A673 (cell line): ENCODE measurements at regions not wholly inside any gene's neighbourhood (a gene's known extent, or its start where the extent isn't known, plus 50 kb on each side); places are given as distances from the start of the nearest gene placed in this dataset.

ENCODE experiments used
- BruUV-seq: library from RNA; stranded (reverse); fragments of 400-500 nt; replicated peaks from 2 replicates; lab custom pipeline; 2021; lab: Mats Ljungman, UMichigan
- CTCF ChIA-PET: fragments of 300-600 bp; sonication (Branson Sonifier 250); formaldehyde crosslinking; loops from one replicate; lab custom pipeline; 2022; ENCODE audit warnings: antibody characterized with exemption; lab: Charles Lee
- POLR2A ChIA-PET: fragments of 300-600 bp; sonication (Branson Sonifier 250); formaldehyde crosslinking; loops from one replicate; lab custom pipeline; 2022; ENCODE audit warnings: antibody characterized with exemption; ENCODE audit not compliant: low non-redundant PET; lab: Charles Lee
- DNase-seq: peaks from one replicate; pipeline ENCODE4 v3.0.0-alpha.2; 2015; ENCODE audit warnings: low spot score
- H3K27ac ChIP-seq: fragments of 200-600 bp; sonication (generic); 2 replicates; pipeline ENCODE4 v1.5.1; 2016; ENCODE audit warnings: mixed run types, low read depth, mild to moderate bottlenecking, mixed read lengths, antibody characterized with exemption, low read length; ENCODE audit not compliant: poor library complexity, severe bottlenecking
- H3K27me3 ChIP-seq: fragments of 200-600 bp; sonication (generic); replicated peaks from 2 replicates; pipeline ENCODE4 v1.6.1; 2017; ENCODE audit warnings: mixed run types, low read depth, mild to moderate bottlenecking, mixed read lengths, antibody characterized with exemption, low read length; ENCODE audit not compliant: insufficient read depth, poor library complexity
- H3K36me3 ChIP-seq: fragments of 200-600 bp; sonication (generic); 2 replicates; pipeline ENCODE4 v1.6.1; 2016; ENCODE audit warnings: mixed run types, mild to moderate bottlenecking, mixed read lengths, antibody characterized with exemption, low read length; ENCODE audit not compliant: insufficient read depth, poor library complexity, severe bottlenecking
- H3K4me1 ChIP-seq: fragments of 200-600 bp; sonication (generic); 2 replicates; pipeline ENCODE4 v1.6.1; 2017; ENCODE audit warnings: mixed run types, mild to moderate bottlenecking, mixed read lengths, antibody characterized with exemption, low read length; ENCODE audit not compliant: insufficient read depth, poor library complexity, severe bottlenecking
- H3K4me3 ChIP-seq: fragments of 200-600 bp; sonication (generic); 2 replicates; pipeline ENCODE4 v1.5.1; 2016; ENCODE audit warnings: low read depth, mixed run types, mild to moderate bottlenecking, mixed read lengths, low read length; ENCODE audit not compliant: poor library complexity, severe bottlenecking
- H3K9me3 ChIP-seq: fragments of 200-600 bp; sonication (generic); 2 replicates; pipeline ENCODE4 v1.6.1; 2016; ENCODE audit warnings: mixed run types, low read depth, mild to moderate bottlenecking, mixed read lengths, antibody characterized with exemption, low read length; ENCODE audit not compliant: poor library complexity, severe bottlenecking
- EZH2 ChIP-seq: fragments of 200-600 bp; sonication (generic); IDR thresholded peaks from 2 replicates; pipeline ENCODE4 v1.6.1; 2017; ENCODE audit warnings: borderline replicate concordance, low read depth, mild to moderate bottlenecking, mixed read lengths, antibody characterized with exemption, low read length; ENCODE audit not compliant: poor library complexity, severe bottlenecking
- intact Hi-C: fragments of 100-400 bp; cut with micrococcal nuclease; formaldehyde crosslinking; loops from one replicate; pipeline ENCODE4 v1.10.0; 2022; ENCODE audit not compliant: unreplicated experiment
- TF ChIP-seq, protein P1 (sequence below): fragments of 300-800, 200-600 bp; sonication (generic); conservative IDR thresholded peaks from 2 replicates; pipeline ENCODE4 v1.5.1; 2017; ENCODE audit warnings: low read depth, mild to moderate bottlenecking, antibody characterized with exemption, low read length, moderate library complexity, mixed read lengths

DNA sequence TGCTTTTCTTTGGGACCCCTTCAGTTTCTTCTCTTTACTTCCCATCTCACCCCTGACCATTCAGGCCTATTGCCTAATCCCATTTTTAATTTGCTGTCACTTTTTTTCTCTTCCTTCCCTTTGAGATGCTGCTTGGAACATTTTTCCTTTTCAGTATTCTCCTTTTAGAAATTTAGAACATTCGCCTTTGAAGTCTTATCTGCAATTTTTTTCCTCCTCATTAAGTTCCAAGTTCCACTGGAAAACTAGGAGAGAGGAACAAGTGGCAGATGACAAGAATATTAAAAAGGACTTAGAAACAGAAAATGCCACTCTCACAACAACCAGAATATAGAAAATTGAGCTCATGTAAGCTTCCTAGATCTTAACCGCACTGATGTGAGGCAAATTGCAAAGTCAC lies 126.6 kb downstream of the PSMG1 start:
- TF ChIP-seq EZH2: no peak
- TF ChIP-seq, protein P1, sequence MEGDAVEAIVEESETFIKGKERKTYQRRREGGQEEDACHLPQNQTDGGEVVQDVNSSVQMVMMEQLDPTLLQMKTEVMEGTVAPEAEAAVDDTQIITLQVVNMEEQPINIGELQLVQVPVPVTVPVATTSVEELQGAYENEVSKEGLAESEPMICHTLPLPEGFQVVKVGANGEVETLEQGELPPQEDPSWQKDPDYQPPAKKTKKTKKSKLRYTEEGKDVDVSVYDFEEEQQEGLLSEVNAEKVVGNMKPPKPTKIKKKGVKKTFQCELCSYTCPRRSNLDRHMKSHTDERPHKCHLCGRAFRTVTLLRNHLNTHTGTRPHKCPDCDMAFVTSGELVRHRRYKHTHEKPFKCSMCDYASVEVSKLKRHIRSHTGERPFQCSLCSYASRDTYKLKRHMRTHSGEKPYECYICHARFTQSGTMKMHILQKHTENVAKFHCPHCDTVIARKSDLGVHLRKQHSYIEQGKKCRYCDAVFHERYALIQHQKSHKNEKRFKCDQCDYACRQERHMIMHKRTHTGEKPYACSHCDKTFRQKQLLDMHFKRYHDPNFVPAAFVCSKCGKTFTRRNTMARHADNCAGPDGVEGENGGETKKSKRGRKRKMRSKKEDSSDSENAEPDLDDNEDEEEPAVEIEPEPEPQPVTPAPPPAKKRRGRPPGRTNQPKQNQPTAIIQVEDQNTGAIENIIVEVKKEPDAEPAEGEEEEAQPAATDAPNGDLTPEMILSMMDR: no peak
- DNase-seq: no peak
- Histone ChIP-seq H3K4me1 (no peaks in the 10 kb centered on the region), H3K36me3 (no peaks in the 10 kb centered on the region), H3K4me3 (no peak overlapping the region), H3K9me3 (no peaks in the 10 kb centered on the region), H3K27ac (no peak overlapping the region), H3K27me3 (peaks cover 3% of the 10 kb centered on the region)
- BruUV-seq: no TSS peak
- intact Hi-C loops: no loop called here
- CTCF ChIA-PET: no interaction called here
- POLR2A ChIA-PET: no interaction called here

DNA sequence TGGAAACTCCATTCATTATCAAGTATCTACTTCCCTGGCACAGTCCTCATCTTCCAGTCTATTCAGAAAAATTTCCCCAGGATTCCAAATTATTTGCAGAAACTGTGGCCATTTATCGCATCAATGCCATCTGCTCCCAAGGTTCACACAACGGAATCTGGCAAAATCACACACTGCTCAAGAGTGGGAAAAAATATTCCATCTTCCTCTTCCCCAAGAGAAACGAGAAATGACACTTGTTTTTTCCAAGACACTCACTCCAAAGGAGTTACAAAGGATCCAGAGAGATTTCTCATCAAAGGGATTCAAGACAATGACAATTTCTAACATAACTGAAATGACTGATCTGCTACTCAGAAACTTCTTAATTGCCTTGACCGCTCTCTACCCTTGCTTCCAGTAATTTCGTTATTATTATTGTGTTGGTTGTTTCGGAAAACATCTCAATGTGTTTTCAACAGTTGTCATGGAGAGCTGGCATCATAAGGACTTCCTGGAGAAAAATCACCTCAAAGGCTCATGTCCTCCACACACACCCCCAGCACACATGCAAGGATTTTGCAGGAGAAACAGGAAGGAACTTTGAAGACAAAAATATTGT lies 128.0 kb downstream of the PSMG1 start:
- TF ChIP-seq, protein P1: no peak
- TF ChIP-seq EZH2: no peak
- peaks cover 3% of the 10 kb centered on the region for H3K27me3 ChIP-seq
- POLR2A ChIA-PET: no interaction called here
- no TSS peak for BruUV-seq
- H3K36me3 ChIP-seq: no peaks in the 10 kb centered on the region
- intact Hi-C loops: no loop called here
- no peaks in the 10 kb centered on the region for H3K9me3 ChIP-seq
- DNase-seq: no peak
- H3K27ac ChIP-seq: no peak overlapping the region
- CTCF ChIA-PET: no interaction called here
- no peak overlapping the region for H3K4me3 ChIP-seq
- no peaks in the 10 kb centered on the region for H3K4me1 ChIP-seq

DNA sequence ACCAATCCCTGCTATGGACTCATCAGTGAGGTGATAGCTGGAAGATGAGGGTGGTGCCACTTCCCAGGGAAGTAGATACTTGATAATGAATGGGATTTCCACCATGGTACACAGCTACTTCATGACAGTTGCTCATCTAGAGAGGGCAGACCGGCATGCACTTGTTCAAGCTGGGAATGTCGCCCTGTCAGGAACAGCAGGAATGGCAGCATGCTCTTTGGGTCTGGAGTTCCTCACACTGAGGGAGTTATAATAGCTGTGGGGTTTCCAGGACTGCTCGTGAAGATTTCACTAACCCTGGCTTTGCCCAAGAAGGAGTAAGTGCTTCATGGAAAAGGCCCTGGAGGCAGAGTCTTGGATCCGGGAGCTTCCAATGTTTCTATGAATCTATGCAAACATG lies 129.2 kb downstream of the PSMG1 start:
- no peak for DNase-seq
- CTCF ChIA-PET: no interaction called here
- POLR2A ChIA-PET: no interaction called here
- TF ChIP-seq, protein P1: no peak
- no peak for TF ChIP-seq EZH2
- H3K9me3 ChIP-seq: no peaks in the 10 kb centered on the region
- H3K4me3 ChIP-seq: no peak overlapping the region
- no peak overlapping the region for H3K27ac ChIP-seq
- peaks cover 3% of the 10 kb centered on the region for H3K27me3 ChIP-seq
- H3K4me1 ChIP-seq: no peaks in the 10 kb centered on the region
- no peaks in the 10 kb centered on the region for H3K36me3 ChIP-seq
- BruUV-seq: no TSS peak
- intact Hi-C loops: no loop called here
